ENCODE measurements at regions not wholly inside any gene's neighbourhood (a gene's known extent, or its start where the extent isn't known, plus 50 kb on each side); places are given as distances from the start of the nearest gene placed in this dataset.
A peak's percentile ranks its signal among the peaks of the same experiment; 100 is the strongest.
"Not testable (repeated sequence)": the region's sequence is repeated elsewhere in the genome, so short reads cannot be mapped to it uniquely, and the experiment has no call there.

DNA sequence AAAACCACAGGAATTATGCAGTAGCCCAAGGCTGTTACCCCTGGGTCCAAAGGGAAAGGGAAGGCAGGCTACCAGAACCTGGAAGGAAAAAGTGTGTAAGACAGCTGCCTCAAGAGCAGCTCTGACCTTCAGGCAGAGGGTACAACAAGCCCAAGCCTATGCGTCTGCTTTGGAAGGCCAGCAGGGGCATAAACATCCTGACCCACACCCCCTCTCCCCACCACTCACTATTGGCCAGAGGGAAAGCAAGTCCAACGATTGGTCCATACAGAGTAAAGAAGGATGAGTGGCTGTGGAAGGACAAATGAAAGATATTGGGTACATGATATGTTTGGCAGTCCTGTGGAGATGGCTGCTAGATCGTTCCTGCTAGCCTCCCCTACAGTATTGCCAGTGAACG is 227.6 kb upstream of the HNRNPA3 start:
- Mint-ChIP-seq H3K27me3 (peaks cover 4% of the 10 kb centered on the region), H3K27ac (no peak overlapping the region), H3K4me1 (no peaks in the 10 kb centered on the region), H3K36me3 (ENCODE audit: low read depth) (no peaks in the 10 kb centered on the region), H3K4me3 (no peak overlapping the region), H3K9me3 (no peaks in the 10 kb centered on the region)
- ATAC-seq = no peak
- no peak for DNase-seq

DNA sequence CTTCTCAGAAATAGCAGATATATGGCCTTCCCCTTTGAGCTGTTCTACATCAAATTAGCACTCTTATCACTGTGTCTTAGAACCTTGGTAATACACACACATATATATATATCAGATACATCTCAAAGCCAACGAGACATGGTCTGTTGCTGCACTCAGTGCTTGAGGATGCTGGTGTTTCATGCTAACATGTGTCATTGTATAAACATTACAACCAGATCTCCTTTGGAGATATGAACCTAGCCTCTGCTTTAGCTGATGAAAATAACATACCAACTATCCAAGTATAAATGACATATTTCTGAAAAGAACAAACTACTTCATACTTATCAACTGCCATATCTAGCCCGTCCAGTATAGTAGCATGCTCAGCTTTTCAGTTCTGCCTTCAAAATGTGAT is 226.7 kb upstream of the HNRNPA3 start:
- Mint-ChIP-seq H3K9me3 (no peaks in the 10 kb centered on the region), H3K27me3 (peaks cover 5% of the 10 kb centered on the region), H3K27ac (no peak overlapping the region), H3K4me1 (no peaks in the 10 kb centered on the region), H3K36me3 (ENCODE audit: low read depth) (no peaks in the 10 kb centered on the region), H3K4me3 (no peak overlapping the region)
- ATAC-seq (no peak), DNase-seq (no peak)

DNA sequence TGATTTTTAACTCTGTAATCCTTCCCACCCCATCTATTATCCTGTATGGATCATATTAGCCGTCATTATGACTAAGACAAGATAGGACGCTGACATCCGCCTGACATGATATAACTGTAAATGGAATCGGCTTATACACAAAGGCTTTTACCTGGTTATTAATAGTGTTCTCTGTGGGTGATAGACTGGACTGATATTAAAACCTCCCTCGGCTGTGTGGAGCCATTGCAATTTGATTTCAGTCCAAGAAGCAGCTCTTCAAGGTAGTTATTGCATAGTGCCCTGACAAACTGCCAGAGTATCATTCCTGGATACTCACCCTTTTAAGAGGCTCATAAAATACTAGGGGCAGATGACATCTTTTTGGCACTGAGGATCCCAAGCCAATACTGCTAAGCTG is 226.1 kb upstream of the HNRNPA3 start:
- ATAC-seq (no peak), DNase-seq (no peak)
- Mint-ChIP-seq H3K27me3 (peaks cover 3% of the 10 kb centered on the region), H3K27ac (no peak overlapping the region), H3K4me1 (no peaks in the 10 kb centered on the region), H3K4me3 (no peak overlapping the region), H3K9me3 (no peaks in the 10 kb centered on the region), H3K36me3 (ENCODE audit: low read depth) (no peaks in the 10 kb centered on the region)

DNA sequence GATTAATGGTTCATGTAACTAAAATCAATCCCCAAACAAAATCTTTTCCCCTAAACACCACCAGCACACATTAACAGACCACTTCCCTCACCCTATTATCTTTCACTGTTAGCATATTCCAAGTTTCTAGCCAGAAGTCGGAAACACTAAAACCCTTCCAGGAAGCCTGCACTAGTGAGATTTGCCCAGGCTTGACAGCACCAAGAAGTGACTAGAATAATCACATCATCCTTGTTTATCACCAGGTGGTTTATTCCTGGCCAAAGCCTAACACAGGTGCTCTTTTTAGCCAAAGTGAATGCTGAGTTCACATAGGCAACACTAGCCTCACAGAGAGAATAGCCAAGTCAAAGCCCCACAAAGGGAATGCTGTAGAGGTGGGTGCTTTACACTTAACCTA is 221.2 kb upstream of the HNRNPA3 start:
- DNase-seq = no peak
- Mint-ChIP-seq H3K4me3 (no peak overlapping the region), H3K9me3 (peaks cover 6% of the 10 kb centered on the region), H3K4me1 (no peaks in the 10 kb centered on the region), H3K27ac (no peak overlapping the region), H3K27me3 (peaks cover 3% of the 10 kb centered on the region), H3K36me3 (ENCODE audit: low read depth) (no peaks in the 10 kb centered on the region)
- no peak for ATAC-seq

DNA sequence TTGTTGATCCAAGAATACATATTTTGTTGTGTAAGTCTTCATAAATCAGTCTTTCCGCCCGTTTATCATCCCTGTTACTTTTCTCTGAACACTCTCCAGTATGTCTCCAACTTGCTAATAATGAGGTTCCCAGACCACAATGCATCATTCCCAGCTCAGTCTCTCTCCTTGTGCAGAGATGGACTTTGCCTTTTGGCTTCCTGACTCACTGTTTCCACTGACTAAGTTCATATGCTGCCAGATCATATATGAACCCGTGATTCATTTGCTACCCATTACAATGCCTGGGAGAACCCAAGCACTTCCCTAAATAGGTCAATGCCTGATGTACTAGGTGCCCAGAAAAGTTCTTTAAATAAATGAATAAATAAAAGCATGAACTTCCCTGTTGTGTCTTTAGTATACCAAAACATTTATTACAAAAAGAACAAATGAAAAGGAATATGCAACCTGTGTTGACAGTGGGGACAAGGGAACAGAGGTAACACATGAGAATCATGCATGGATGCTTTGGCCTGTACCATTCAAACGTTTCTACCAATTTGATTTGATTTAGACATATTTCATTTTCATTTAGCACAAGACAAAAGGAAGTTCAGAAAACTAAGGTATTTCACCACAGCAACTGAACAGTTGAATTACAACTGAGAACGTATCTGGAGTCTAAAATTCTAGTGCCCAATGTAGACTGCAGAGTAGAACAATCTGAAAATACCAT is 215.4 kb upstream of the HNRNPA3 start:
- H3K36me3 Mint-ChIP-seq (ENCODE audit: low read depth) = no peaks in the 10 kb centered on the region
- peak; percentile 19 for DNase-seq
- peak overlapping the region; percentile 7 for H3K4me3 Mint-ChIP-seq
- peaks cover 3% of the 10 kb centered on the region for H3K27me3 Mint-ChIP-seq
- H3K4me1 Mint-ChIP-seq = peaks cover 36% of the 10 kb centered on the region
- H3K27ac Mint-ChIP-seq = peak overlapping the region; percentile 79
- ATAC-seq = peak; percentile 92
- H3K9me3 Mint-ChIP-seq = peaks cover 6% of the 10 kb centered on the region

DNA sequence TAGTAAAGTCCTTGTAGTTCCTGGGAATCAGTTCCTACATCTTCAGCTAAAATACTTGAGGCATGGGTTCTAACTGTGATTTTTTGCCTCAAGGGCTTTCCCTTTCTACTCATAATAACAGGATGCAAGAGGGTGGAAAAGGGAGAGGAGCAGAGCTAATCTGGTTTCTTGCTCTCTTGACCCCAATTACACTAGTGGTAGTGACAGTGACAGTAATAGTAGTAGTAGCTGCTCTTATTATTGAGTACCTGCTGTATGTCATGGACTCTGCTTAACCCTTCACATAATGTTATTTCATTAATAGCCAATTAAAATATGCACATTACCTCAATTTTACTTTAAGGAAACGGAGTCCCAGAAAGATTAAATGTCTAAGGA is 214.8 kb upstream of the HNRNPA3 start:
- Mint-ChIP-seq H3K4me1 (peaks cover 36% of the 10 kb centered on the region), H3K27ac (peak overlapping the region; percentile 79), H3K9me3 (peaks cover under 1% of the 10 kb centered on the region), H3K4me3 (no peak overlapping the region), H3K36me3 (ENCODE audit: low read depth) (no peaks in the 10 kb centered on the region), H3K27me3 (peaks cover 3% of the 10 kb centered on the region)
- no peak for DNase-seq
- no peak for ATAC-seq

DNA sequence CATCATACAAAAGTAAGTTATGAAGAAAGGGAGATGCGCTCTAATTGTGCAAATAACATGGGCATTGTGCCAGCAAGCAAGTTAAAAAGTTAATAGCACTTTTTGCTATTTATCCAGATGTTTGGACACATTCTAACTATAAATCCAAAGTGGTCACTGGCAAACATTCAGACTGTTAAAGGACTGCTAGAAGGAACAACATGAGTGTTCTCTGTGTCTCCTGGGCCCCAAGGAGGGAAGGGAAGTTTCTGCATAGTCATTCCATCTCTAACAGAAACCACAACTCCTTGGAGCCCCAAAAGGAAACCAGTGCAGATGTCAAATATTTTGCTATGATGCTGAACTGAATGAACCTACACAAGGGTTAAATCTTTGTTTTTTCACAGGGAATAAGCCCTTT is 213.3 kb upstream of the HNRNPA3 start:
- H3K36me3 Mint-ChIP-seq (ENCODE audit: low read depth) = no peaks in the 10 kb centered on the region
- H3K27ac Mint-ChIP-seq = no peak overlapping the region
- ATAC-seq (peak; percentile 18), DNase-seq (no peak)
- no peaks in the 10 kb centered on the region for H3K9me3 Mint-ChIP-seq
- H3K4me3 Mint-ChIP-seq = no peak overlapping the region
- peaks cover 3% of the 10 kb centered on the region for H3K27me3 Mint-ChIP-seq
- H3K4me1 Mint-ChIP-seq = peaks cover 36% of the 10 kb centered on the region

DNA sequence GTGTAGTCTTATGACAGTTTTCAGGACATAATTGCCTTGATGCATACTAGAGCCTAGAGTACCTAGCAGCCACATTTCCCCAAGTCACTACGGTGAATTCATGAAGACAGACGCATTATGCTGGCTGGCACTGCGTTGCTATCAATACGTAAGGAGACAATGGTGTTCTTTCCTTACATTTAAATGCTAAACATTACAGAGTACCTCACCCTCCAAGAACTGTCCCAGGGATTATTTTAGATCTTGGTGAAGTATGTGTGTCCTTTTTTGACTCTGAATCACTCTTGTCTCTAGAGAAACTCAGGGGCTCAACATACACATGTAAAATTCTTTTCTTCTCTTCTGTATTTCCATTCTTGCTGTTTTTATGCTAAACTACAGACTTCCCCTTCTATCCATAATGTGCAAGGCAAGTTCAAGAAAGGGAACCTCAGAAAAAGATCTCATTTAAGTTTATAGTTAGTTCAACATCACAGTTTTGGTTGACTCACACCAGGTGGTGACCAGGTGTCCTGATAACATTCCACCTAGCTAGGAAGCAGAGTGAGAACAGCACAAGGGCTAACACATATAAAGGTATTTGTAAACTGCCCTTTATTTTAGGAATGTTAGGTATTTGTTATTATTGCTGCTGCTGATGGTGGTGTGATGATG is 212.4 kb upstream of the HNRNPA3 start:
- Mint-ChIP-seq H3K9me3 (no peaks in the 10 kb centered on the region), H3K4me1 (peaks cover 36% of the 10 kb centered on the region), H3K4me3 (no peak overlapping the region), H3K27me3 (peaks cover 3% of the 10 kb centered on the region), H3K27ac (no peak overlapping the region), H3K36me3 (ENCODE audit: low read depth) (no peaks in the 10 kb centered on the region)
- DNase-seq (no peak), ATAC-seq (no peak)

DNA sequence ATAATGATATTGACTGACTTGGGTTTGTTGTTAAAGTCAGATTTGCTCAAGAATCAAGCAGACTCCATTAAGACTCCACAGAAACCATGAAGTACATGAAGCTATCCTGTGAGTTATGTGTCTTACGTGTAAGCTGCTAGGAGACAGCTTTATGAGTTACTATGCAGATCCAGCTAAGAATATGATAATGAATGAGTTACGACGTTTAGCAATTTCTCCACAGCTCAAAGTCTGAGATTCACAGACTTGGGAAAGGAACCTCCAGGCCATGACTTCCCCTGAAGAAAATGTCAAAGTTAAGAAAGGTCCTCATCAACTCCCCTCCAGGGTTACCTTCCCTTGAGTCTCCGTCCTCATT is 211.9 kb upstream of the HNRNPA3 start:
- Mint-ChIP-seq H3K9me3 (no peaks in the 10 kb centered on the region), H3K4me1 (peaks cover 36% of the 10 kb centered on the region), H3K4me3 (no peak overlapping the region), H3K27me3 (peaks cover 3% of the 10 kb centered on the region), H3K27ac (no peak overlapping the region), H3K36me3 (ENCODE audit: low read depth) (no peaks in the 10 kb centered on the region)
- ATAC-seq (no peak), DNase-seq (no peak)

DNA sequence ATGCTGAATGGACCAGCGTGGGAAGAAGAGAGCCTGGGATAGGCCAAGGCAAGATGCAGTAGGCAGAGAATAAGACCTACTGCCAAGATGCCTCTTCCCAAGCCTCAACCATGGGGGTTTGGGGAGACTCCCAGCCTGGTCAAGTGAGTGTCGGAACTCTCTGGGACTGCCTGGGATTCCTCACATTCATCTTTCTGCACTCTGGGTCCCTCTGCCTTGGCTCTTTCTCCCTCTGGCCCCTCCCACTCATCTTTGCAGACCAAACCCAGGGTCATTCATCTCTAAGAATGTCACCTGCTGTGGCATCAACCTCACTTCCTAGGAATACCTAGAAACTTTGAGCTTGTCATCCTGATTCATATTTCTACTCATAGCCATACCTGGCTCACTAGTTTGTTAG is 211.3 kb upstream of the HNRNPA3 start:
- no peak overlapping the region for H3K4me3 Mint-ChIP-seq
- H3K27me3 Mint-ChIP-seq = peaks cover 4% of the 10 kb centered on the region
- H3K36me3 Mint-ChIP-seq (ENCODE audit: low read depth) = no peaks in the 10 kb centered on the region
- no peak for ATAC-seq
- H3K9me3 Mint-ChIP-seq = peaks cover 2% of the 10 kb centered on the region
- DNase-seq = no peak
- H3K27ac Mint-ChIP-seq = peak overlapping the region; percentile 3
- peaks cover 36% of the 10 kb centered on the region for H3K4me1 Mint-ChIP-seq

DNA sequence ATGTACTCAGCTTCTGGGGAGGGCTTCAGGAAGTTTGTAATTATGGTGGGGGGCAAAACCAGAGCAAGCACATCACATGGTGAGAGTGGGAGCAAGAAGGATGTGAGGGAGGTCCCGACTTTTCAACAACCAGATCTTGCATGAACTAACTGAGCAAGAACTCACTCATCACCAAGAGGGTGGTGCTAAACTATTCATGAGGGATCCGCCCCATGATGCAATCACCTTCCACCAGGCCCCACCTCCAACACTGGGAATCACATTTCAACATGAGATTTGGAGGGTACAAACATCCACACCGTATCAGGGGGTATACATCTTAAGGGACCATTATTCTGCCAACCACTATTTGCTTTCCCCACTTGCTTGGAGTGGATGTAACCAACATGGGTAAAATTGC is 209.6 kb upstream of the HNRNPA3 start:
- H3K4me1 Mint-ChIP-seq = peaks cover 21% of the 10 kb centered on the region

DNA sequence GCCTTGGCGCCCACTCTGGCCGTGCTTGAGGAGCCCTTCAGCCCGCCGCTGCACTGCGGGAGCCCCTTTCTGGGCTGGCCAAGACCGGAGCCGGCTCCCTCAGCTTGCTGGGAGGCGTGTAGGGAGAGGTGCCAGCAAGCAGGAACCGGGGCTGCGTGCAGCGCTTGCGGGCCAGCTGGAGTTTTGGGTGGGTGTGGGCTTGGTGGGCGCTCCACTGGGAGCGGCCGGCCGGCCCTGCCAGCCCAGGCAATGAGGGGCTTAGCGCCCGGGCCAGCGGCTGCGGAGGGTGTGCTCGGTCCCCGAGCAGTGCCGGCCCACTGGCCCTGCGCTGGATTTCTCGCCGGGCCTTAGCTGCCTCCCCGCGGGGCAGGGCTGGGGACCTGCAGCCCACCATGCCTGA is 204.9 kb upstream of the HNRNPA3 start:
- not testable (repeated sequence) for H3K36me3 Mint-ChIP-seq (ENCODE audit: low read depth); H3K4me3 Mint-ChIP-seq; H3K27me3 Mint-ChIP-seq; H3K4me1 Mint-ChIP-seq; H3K9me3 Mint-ChIP-seq; DNase-seq; H3K27ac Mint-ChIP-seq; ATAC-seq

More for the DNA sequence above, 209.6 kb upstream of the HNRNPA3 start:
- Mint-ChIP-seq H3K27me3 (peaks cover 5% of the 10 kb centered on the region), H3K27ac (no peak overlapping the region), H3K36me3 (ENCODE audit: low read depth) (no peaks in the 10 kb centered on the region), H3K9me3 (peaks cover 4% of the 10 kb centered on the region), H3K4me3 (no peak overlapping the region)
- no peak for DNase-seq
- no peak for ATAC-seq

DNA sequence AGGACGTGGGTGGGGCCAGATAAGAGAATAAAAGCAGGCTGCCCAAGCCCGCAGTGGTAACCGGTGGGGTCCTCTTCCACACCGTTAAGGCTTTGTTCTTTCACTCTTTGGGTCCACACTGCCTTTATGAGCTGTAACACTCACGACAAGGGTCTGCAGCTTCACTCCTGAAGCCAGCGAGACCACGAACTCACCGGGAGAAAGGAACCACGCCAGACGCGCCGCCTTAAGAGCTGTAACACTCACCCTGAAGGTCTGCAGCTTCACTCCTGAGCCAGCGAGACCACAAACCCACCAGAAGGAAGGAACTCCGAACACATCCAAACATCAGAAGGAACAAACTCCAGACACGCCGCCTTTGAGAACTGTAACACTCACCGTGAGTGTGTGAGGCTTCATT is 203.9 kb upstream of the HNRNPA3 start:
- not testable (repeated sequence) for H3K9me3 Mint-ChIP-seq; H3K27me3 Mint-ChIP-seq; H3K27ac Mint-ChIP-seq; DNase-seq; H3K36me3 Mint-ChIP-seq (ENCODE audit: low read depth); ATAC-seq; H3K4me1 Mint-ChIP-seq
- H3K4me3 Mint-ChIP-seq = peak overlapping the region; percentile 30

DNA sequence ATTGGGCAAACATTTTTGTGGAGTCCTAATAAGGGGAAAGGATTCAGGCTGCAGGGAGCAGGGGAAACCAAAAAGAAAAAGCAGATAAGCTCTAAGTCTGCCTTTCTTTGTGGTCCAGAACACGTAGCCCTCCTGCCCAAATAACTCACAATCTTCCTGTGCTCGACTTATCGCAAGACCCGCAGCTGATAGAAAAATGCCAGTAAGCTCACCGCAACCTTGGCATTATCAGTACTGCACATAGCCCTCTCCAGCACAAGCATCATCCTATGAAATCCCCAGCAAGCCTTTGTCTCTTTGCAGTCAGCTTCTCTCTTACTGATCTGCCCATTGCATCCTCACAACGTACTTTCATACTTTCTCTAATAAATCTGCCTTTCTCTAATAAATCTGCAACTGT is 202.4 kb upstream of the HNRNPA3 start:
- DNase-seq = no peak
- H3K4me1 Mint-ChIP-seq = no peaks in the 10 kb centered on the region
- H3K9me3 Mint-ChIP-seq = peaks cover 4% of the 10 kb centered on the region
- no peak overlapping the region for H3K27ac Mint-ChIP-seq
- peaks cover 9% of the 10 kb centered on the region for H3K27me3 Mint-ChIP-seq
- H3K36me3 Mint-ChIP-seq (ENCODE audit: low read depth) = no peaks in the 10 kb centered on the region
- no peak overlapping the region for H3K4me3 Mint-ChIP-seq
- ATAC-seq = no peak

DNA sequence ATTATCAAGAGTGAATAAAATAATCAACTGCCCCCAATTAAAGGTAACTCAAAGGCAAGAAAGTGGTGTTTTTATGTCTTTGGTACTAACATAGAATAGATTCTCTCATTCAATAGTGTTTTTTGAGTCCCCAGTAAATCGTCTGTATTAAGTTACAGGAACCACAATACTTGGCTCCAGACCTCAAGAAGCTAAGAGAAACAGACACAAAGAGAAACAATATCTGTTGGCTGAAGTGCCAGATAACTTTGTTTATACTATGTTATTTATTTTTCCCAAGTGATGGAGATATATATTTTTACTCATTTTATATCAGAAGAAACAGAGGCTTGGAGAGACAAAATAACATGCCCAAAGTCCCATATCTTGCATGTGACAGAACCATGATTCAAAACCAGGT is 201.7 kb upstream of the HNRNPA3 start:
- Mint-ChIP-seq H3K4me3 (no peak overlapping the region), H3K9me3 (peaks cover 4% of the 10 kb centered on the region), H3K27me3 (peaks cover 9% of the 10 kb centered on the region), H3K36me3 (ENCODE audit: low read depth) (no peaks in the 10 kb centered on the region), H3K27ac (no peak overlapping the region), H3K4me1 (no peaks in the 10 kb centered on the region)
- DNase-seq (no peak), ATAC-seq (no peak)

DNA sequence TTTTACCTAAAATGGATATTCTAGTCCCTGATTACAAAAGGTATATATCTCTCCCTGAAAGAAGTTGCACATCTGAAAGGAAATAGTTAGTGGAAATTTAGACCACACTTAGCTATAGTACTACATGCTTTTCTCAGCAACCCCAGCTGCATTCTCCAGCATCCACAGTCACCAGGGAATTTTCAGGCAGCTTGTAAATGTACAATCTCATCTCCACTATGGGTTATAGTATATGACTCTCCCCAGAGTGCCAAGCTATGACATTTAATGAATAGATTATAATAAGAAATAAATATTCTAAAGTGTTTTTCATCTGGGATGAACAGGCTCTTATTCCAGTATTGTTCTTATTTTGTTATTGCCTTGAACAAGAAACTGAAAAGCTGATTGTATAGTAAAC is 197.6 kb upstream of the HNRNPA3 start:
- Mint-ChIP-seq H3K27me3 (no peaks in the 10 kb centered on the region), H3K4me1 (no peaks in the 10 kb centered on the region), H3K4me3 (no peak overlapping the region), H3K27ac (no peak overlapping the region), H3K36me3 (ENCODE audit: low read depth) (no peaks in the 10 kb centered on the region), H3K9me3 (no peaks in the 10 kb centered on the region)
- ATAC-seq (no peak), DNase-seq (no peak)
